DOHH2 (cell line): ENCODE measurements at regions not wholly inside any gene's neighbourhood (a gene's known extent, or its start where the extent isn't known, plus 50 kb on each side); places are given as distances from the start of the nearest gene placed in this dataset.

Source experiments
- CTCF ChIP-seq: fragments of 200-600 bp; sonication (generic); IDR thresholded peaks from one replicate; pipeline ENCODE4 v1.5.1; 2014; ENCODE audit warnings: antibody characterized with exemption, mild to moderate bottlenecking, low read depth, low read length; ENCODE audit not compliant: poor library complexity, severe bottlenecking
- EZH2phosphoT487 ChIP-seq: fragments of 200-600 bp; sonication (generic); IDR thresholded peaks from 2 replicates; pipeline ENCODE4 v1.6.1; 2017; ENCODE audit warnings: borderline replicate concordance, mild to moderate bottlenecking, antibody characterized with exemption, low read length, moderate library complexity, mixed read lengths

- TF ChIP-seq CTCF (no peak), EZH2phosphoT487 (no peak)
Observed at GRCh38 chr19:28655054-28655453, 557.9 kb downstream of the UQCRFS1 start.
